DMS53 (cell line): ENCODE measurements at regions not wholly inside any gene's neighbourhood (a gene's known extent, or its start where the extent isn't known, plus 50 kb on each side); places are given as distances from the start of the nearest gene placed in this dataset.
"Not testable (repeated sequence)": the region's sequence is repeated elsewhere in the genome, so short reads cannot be mapped to it uniquely, and the experiment has no call there.

Experiments
- DNase-seq: peaks from one replicate; lab custom pipeline; 2025; lab: John Stamatoyannopoulos, UW

DNA sequence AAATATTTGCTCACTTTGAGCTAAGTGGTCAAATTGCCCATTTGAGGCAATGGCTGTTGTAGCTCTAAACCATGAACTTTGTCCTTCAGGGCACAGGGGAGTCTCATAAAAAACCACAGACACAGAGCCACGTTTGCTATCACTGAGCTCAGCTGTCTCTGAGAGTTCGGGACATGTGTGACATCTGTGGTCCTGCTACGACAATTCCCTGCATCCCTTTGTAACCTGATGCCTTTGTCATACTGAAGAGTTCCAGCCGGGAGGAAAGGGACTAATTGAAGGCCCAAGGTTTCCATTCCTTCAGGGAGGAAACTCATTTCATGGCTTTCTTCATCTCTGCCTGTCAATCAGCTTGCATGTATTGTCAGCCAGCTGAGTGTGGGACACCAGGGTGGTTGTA, 599.4 kb upstream of the CDH5 start:
- no peak for DNase-seq

GRCh38 chr16:65763640-65764305, 602.7 kb upstream of the CDH5 start:
- DNase-seq: no peak

DNA sequence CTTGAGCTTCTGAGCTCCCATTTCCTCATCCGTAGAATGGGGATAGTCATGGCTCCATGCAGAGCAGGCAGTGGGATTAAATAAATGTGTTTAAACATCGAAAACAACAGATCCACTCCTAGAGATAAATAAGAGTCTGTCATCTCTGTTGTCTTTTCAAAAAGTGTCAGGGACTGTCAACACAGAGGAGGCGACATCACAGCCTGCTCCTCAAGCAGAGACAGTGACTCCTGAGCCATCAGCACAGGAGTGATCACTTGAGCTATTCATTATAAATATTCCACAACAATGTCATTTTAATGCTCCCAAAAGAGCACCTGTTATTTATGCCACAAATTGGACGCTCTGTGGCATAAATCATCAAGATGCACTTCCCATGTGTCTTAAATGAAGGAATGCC, 605.6 kb upstream of the CDH5 start:
- no peak for DNase-seq

DNA sequence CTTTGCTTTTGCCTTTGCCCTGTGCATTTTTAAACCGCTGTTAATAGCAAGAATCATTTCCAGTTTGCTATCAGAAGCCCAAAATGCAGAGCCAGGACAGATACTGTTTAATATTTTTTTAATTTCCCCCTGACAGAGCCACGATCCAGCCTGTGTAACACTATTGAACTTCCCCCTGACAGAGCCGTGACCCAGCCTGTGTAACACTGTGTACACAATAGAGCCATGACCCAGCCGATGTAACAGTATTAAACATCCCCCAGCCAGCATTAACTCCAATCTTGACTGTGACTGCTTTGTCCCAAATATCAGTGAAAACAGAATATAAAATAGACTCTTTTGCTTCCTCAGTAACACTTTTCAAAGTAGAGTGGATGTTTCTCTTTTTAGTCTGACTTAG, 607.9 kb upstream of the CDH5 start:
- DNase-seq: no peak

- no peak for DNase-seq
Measured at GRCh38 chr16:65757064-65757463, 609.4 kb upstream of the CDH5 start.

- no peak for DNase-seq
Measured at GRCh38 chr16:65756163-65756562, 610.3 kb upstream of the CDH5 start.

DNA sequence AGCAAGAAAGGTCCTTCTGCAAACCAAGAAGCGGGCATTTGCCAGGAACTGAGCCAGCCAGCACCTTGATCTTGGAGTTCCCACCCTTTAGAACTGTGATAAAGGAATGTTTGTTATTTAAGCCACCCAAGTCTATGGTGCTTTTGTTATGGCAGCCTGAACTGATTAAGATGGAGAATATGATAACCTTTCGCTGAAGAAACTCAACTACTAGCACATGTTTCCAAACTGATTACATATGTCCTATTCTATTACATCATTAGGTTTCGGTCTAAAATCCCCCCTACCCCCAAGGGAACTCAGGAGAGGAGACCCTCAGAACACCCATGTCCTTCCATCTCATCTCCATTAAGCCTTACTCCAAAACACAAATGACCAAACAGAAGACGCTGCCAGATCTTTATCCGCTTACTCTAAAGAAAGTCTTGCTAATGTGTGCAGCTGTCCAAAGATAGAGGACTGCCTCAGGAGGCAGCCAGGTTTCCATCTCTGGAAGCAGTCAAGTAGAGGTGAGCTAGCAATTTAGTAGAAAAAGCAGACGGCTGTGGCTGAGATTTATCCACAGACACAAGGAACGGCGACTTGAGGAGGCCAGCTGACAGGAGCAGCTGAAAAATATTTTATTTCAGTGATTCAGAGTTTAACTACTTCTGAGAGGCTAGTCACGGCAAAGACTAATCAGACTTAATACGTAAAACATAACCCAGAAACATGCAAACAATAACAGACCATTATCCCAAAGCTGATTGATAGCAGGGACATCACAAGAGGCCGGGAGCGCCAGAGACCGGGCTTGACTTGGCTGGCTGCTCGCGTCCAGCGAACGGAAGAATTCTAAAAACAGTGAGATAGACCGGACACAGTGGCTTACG, 611.4 kb upstream of the CDH5 start:
- DNase-seq: no peak

DNA sequence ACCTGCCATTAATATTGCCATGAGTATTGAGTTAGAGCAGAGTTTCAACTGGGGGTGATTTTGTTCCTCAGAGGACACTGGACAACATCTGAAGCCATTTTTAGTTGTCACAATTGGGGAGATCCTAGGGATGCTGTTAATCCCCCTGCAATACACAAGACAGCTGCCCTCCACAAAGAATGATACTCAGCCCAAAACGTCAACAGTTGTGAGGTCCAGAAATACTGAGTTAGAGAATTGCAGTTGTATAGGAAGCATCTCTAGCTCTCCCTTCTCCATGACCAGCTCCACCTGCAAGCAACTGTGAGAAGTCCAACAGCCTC, 614.0 kb upstream of the CDH5 start:
- DNase-seq: no peak

GRCh38 chr16:65751622-65752521, 614.6 kb upstream of the CDH5 start:
- DNase-seq: no peak

DNA sequence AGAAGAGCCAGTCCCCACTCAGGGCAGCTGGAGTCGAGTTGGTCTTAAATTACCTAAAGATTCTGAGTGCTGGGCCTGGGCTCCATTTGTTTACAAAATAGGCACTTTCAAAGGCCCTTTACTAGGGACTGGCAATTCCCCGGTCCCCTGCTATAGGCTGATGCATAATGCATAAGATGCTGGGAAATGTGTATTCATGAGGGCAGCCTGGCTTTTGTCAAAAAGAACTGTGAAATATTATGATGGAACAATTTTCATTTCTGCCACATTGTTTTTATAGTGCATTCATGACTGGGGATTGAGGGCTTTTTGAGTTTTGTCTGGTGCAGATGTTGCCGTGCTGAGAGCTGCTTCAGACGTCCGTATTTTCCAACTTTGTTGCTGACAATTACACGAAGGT, 617.0 kb upstream of the CDH5 start:
- DNase-seq: no peak

GRCh38 chr16:65746941-65747340, 619.5 kb upstream of the CDH5 start:
- DNase-seq: no peak

- no peak for DNase-seq
Measured at GRCh38 chr16:65745201-65745708, 621.2 kb upstream of the CDH5 start.

DNA sequence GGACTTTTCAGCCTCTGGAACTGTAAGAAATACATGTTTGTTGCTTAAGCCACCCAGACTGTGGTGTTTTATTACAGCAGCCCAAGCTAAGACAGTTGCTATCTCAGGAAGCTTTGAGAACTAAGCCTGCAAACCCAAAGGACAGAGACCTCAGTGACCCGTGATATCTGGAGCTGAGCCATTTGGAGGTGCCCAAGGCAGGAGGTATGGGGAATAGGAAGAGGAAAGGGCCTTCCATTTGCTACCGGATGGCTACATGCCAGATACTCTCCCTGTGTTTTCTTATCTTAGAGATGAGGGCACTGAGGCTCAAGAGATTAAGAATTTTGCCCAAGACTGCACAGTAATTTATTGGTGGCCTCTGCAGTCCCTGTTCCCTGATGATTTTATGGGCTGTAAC, 622.1 kb upstream of the CDH5 start:
- DNase-seq: no peak

- DNase-seq: no peak
Measured at GRCh38 chr16:65743558-65743957, 621.7 kb upstream of the CDH11 start.

DNA sequence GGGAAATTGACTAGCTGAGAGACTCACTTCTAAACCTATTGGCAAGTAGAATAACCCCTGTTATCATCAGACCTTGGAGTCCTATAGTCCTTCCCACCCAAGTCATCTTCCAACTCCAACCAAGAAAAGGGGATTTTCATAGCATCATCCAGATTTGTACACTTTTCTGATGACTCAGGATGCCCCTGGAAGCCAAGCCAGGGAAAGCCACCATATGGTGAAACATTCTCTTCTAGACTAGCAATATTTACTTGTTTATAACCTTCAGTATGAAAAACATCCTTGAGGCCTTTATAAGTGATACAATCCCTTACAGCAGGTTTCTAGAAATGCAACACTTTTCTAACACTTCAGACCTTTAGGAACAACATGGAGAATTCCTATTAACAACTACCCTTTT, 618.8 kb upstream of the CDH11 start:
- DNase-seq: no peak

DNA sequence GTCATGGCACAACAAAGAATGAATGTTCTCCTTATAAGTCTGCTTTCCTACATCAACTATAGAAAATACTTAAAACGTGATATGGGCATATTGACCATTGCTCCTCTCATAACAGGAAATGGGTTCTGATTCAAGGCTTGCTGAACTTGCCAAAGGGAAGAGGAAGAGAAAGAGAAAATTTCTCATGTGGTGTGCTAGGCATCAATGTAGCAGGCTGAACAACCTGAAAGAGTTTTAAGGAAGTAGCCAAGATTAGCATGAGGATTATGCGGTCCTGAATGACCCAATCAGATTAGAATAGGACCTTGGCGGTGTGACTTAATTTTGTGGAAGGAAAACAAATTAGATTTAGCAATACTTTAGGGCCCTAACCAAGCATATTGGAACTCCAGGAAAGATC, 617.7 kb upstream of the CDH11 start:
- DNase-seq: no peak

GRCh38 chr16:65737831-65738230, 616.0 kb upstream of the CDH11 start:
- no peak for DNase-seq

DNA sequence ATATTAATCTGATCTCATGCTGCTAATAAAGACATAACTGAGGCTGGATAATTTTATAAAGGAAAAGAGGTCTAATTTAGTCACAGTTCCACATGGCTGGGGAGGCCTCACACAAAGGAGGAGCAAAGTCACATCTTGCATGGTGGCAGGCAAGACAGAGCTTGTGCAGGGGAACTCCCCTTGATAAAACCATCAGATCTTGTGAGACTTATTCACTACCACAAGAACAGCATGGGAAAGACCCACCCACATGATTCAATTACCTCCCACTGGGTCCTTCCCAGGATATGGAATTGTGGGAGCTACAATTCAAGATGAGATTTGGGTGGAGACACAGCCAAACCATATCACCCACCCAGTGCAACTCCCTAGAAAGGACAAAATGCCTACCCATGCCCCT, 613.8 kb upstream of the CDH11 start:
- DNase-seq: not testable (repeated sequence)

DNA sequence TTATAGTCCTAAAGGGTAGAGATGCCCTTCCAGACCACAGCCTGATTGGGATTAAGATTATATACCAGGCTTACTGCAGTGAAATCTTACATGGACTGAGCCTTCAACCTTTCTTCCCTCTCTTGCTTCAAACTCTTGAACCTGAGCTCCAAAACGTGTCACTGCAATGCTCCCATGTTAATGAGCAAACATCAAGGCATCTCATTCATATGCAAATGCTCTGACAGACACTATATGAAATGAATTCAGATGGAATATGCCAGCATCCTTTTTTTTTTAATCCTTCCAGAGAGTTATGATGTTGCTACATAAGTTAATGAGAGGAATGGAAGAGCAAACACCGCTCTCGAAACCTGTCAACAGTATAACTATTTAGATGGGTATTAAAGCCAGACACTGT, 611.9 kb upstream of the CDH11 start:
- DNase-seq: no peak

- no peak for DNase-seq
Measured at GRCh38 chr16:65731833-65732232, 610.0 kb upstream of the CDH11 start.

- no peak for DNase-seq
Measured at GRCh38 chr16:65728652-65729051, 606.8 kb upstream of the CDH11 start.

DNA sequence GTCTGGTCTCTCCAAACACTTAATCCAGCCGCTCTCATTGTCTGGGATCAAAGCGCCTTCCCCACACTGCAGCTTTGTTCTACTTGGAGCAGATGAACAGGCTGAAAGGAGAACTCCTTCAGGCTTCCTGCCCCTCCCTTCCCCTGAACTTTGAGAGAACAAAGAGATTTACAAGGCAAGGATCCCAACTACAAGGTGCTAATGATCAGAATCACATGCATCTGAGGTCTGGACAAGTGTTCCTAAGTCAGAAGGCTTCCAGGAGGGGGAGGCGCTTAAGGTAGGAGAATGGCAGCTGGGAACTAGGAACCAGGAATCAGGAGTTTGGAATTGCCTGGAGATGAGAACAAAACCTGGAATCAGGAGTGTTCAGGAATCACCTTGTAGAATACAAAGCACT, 606.3 kb upstream of the CDH11 start:
- no peak for DNase-seq
